GM18511 (cell line): ENCODE measurements at regions not wholly inside any gene's neighbourhood (a gene's known extent, or its start where the extent isn't known, plus 50 kb on each side); places are given as distances from the start of the nearest gene placed in this dataset.
"Not testable (repeated sequence)": the region's sequence is repeated elsewhere in the genome, so short reads cannot be mapped to it uniquely, and the experiment has no call there.

Experiments used
- ATAC-seq: cut with Tn5 transposase; IDR thresholded peaks from one replicate; pipeline ENCODE4 v1.9.1; 2021; ENCODE audit warnings: mild to moderate bottlenecking, moderate library complexity; ENCODE audit not compliant: unreplicated experiment

DNA sequence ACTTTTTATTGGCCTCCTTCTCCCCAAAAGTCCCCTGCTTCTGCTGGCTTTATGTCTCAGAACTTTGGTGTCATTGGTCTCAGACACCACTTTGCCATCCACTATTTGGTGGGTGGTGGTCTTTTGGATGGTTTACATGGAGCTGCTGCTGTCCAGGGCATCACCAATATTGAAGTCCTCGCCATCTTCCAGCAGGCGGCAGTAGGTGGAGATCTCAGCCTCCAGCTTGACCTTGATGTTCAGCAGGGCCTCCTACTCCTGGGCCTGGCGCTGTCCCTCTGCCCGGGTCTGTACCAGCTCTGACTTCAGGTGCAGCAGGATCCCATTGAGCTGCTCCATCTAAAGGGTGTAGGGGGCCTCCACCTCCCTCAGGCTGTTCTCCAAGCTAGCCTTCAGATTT, 148.4 kb upstream of the FOXA2 start:
- no peak for ATAC-seq

DNA sequence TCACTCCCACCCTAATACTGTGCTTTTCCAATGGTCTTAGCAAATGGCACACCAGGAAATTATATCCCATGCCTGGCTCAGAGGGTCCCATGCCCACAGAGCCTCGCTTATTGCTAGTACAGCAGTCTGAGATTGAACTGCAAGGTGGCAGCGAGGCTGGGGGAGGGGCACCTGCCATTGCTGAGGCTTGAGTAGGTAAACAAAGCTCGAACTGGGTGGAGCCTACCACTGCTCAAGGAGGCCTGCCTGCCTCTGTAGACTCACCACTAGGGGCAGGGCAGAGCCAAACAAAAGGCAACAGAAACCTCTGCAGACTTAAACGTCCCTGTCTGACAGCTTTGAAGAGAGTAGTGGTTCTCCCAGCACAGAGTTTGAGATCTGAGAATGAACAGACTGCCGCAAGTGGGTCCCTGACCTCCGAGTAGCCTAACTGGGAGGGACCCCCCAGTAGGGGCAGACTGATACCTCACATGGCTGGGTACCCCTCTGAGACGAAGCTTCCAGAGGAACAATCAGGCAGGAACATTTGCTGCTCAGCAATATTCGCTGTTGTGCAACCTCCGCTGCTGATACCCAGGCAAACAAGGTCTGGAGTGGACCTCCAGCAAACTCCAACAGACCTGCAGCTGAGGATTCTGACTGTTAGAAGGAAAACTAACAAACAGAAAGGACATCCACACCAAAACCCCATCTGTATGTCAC, 150.7 kb upstream of the FOXA2 start:
- ATAC-seq = not testable (repeated sequence)

DNA sequence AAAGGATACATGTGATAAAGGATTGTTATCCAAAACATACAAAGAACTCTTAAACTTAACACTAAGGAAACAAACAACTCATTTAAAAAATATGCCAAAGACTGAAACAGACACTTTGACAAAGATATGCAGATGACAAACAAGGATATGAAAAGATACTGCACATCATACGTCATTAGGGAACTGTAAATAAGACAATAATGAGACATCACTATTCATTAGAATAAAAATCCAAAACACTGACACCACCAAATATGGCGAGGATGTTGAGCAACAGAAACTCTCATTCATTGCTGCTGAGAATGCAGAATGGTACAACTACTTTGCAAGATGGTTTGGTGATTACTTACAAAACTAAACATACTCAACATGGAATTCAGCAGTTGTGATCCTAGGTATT, 156.5 kb upstream of the FOXA2 start:
- ATAC-seq = no peak

DNA sequence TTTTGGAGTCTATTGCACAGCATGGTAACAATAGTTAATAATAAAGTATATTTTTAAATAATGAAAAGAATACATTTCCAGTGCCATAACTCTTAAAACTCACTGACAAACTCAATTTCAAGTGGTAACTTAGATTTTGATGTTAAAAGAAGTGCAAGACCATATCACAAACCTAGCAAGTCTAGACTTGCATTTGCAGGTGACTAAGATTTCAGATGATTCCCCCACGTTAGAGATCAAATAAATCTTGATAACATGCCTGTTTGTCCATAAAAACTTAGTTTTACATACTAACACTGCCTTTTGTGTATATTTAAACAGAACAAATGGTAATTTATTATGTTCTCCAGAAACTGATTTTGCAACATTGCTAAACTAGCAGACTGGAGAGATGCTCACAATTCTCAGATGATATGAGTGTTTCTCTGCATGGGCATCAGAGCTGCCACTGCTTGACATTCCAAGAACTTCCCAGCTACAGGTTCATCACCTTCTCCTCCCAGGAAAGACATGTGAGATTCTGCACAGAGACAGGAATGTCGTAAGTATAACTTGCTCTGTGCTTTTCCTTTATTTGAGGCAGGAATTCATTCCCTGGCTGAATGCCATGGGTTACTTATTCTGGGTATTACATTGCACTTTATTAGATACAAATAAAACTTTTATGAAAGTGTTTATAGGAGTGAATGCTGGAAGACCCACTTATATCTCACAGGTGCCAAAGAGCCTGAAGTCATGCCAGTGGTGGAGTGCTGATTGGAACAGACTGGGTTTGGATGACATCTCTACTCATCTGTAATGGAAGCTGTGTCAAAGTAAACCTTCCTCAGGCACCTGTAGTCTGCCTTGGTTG, 160.2 kb upstream of the FOXA2 start:
- no peak for ATAC-seq

DNA sequence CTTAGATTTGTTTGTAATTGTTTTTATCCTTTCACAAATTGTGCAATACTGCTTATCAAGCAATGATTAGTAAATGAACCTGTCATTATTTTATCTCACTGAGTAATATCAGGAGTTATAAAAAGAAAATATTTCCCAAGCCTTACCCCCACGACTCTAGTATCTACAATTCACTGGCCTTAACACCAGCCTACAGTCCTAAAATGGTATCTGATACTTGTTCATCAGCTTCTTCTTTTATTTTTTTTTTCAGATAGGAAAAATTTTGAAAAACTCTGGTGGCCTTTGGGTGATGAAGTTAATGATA, 160.8 kb upstream of the FOXA2 start:
- ATAC-seq = no peak

DNA sequence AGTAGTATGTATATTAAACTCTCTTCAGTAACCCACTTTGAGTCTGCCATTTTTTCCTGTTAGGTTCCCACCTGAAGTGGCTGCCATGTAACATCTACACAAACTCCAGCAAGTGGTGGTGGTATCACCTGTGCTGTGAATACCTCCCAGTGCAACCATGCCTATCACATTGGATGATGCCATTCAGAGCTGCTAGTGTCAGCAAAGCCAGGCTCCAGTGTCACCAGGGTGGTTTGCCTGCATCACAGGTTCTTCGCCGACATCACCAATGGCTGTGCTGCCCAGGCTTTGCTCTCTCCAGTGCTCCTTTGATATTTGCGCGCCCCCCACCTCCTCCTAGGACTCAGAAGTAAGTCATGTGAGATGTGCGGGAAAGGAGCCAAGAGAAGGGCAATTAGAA, 162.6 kb upstream of the FOXA2 start:
- ATAC-seq = no peak

DNA sequence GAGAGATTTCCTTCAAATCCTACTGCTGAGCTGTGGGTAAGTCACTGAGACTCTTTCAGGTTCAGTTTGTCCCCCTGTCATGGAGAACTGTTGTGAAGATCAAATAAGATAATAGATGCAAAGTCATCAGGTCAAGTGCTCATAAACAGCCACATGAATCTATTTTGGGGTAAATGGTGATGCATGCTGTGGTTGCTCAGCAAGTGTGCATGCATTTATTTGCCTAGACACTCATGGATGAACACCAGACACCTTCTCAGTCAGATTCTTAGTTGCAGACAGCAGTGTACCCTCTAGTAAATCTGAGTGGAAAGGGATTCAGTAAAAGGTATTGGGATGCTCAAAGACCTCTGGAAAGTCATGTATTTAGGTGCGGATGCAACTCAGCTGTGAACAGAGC, 168.0 kb upstream of the FOXA2 start:
- no peak for ATAC-seq

DNA sequence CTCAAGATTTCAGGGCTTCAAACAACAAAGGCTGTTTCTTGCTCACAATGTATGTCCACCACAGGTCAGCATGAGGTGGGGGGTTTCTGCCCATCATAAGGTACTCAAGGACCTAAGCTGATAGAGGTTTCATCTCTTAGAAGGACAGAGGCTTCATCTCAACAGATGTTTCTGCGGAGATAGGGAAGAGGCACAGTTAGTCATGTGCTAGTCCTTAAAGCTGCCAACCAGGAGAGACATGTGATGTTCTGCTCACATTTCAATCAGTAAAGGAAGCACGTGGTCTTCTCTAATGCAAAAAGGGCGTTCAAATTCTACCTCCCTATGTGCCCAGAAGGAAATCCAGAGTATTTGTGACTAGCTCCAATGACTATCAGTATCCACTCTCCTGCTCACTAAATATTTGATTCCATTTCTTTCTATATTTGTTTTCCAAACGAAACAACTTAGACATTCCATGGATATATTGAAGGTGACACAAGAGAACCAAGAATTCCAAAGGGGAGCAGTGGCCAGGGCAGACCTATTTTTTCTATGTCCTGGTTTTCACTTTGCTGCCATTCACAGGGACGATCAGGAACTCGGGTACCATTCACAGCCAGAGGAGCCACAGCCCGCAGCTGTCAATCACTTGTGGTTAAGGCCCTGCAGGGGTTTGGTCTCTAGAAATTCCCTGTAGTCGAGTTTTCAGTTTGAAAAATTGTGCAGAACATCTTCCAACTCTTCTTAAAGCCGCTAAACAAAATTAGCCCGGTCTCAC, 173.2 kb upstream of the FOXA2 start:
- no peak for ATAC-seq

DNA sequence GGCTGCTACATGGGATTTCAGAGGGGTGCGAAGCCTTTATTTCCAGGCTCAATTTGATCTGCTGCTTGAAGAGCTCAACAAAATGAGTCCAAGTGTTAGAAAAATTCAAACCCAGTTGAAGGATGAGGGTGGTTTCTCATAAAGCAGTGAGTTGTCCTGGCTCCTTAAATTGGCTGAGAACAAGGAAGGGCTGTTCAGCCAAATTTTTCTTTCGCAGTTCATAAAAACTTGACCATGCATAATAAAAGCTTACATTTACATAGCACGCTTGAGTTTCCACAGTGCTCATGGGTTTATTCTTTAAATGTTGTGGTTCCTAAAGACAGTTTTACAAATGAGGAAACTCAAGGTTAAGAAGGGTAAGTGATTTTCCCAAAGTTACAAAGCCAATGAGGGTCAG, 174.4 kb upstream of the FOXA2 start:
- ATAC-seq = no peak

DNA sequence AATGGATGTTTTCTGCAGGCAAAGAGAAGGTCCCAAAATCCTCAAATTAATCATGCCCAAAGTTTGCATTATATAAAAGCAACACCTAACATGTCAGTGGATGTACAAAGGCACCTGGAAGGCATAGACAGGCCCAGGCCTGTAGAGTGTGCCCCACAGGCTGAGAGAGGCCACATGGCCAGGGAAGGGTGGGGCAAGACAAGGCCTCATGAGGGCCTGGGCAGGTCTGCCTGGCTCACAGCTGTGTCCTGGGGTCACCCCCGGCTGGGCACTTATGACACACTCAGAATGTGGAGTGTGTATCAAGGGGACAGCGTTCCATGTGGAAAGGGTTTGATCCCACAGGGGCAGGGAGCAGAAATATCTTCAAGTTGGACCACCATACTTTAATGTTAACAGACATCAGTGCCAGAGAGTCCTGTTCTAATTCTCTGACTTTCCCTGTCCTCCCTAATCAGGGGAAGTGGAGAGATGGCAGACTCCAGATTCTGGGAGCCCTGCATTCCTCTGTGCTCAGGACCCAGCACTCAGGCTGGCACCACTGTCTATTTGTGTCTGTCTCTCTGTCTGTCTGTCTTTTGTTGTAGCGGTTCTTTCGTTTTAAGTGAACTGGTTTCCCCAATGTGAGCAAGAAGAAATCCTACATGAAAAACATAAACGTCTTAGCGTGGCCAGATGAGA, 178.3 kb upstream of the FOXA2 start:
- no peak for ATAC-seq

DNA sequence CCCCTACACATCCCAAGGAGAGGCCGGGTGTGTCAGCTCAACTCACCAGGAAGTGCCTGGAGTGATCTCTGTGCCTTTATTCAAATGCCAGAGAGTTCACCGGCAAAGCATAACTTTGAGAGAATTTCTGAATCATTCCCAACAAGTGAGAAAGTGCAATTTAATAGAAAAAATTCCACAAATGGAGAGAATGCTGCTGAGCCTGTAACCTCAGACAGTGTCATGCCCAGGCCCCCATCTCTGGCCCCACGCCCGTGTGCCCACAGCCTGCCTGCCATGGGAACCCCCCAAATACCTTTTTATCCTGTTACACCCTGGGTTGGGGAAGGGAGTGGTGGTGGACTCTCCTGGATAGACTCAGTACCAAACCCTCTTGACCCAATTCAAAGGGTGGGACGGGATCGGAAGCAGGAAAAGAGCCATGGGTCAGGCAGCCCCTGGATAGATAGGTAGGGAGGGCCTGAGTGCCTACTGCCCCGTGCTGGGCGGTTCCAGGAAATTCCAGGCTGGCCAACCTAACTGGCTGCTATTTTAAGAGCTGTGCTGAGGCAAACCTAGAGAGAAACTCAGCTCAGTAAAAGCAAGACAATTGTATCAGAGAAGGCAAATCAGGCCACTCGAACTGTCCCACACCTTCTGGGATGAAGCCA, 179.0 kb upstream of the FOXA2 start:
- no peak for ATAC-seq

DNA sequence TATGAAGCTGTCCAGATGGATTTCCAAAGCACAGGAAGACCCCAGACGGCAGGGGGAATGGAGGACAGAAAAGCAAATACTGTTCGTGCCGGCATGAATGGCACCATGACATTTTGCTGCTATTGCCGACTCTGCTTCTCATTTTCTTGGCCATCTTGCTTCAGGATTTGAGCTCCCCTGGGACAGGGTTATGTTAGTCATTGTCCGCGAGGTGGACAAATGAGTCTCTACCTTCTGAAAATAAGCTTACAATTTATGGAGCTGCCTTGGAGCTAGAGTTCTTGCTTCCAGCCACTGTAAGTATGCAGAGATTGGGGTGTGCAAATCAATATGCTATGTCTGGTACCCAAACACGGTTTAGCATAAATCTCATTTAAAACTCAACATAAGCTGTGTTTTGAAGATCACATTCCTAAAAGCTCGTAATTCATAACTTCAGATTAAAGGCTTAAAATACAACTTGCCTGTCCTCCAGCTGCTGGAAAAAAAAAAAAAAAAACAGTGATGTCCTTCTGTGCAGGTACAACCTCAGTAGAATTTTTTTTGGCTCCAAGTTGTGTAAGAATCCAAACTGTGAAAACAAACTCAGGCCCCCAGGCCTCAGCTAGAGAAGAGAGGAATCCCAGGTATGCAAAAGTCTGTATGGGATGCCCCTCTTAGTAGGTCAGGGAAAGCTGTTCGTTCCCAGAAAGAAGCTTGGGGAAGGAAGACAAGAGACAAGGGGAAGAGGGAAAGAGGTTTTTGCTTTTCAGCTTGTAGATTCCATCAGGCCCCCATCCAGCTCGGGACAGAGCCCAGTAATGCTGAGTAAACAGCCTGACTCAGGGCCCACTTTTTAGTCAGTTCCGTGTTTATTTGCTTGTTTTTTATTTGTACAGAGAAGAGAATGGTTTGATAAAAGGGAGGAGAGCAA, 184.2 kb upstream of the FOXA2 start:
- no peak for ATAC-seq

DNA sequence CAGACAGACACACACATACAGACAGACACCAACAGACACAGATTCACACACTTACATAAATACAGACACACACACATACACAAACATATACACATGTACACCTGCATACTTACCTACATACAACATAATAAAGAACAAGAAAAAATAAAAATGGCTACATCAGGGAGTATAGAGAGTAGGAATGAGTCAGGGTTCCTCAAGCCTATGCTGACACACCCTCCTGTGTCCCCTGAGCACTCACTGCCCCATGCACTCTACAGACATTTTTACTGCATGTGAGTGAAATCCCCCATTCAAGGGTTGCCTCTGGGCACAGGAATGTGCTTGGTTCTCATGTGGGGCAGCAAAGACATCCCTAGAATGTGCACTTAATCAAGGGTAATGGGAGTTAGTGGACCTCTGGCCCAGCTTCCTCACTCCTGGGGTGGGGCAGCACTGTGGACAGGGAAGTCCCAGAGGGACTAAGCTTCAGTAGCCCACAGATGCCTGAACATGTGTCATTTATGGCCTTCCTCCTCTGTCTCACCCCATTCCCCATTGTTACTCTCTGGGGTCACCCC, 185.9 kb upstream of the FOXA2 start:
- no peak for ATAC-seq

DNA sequence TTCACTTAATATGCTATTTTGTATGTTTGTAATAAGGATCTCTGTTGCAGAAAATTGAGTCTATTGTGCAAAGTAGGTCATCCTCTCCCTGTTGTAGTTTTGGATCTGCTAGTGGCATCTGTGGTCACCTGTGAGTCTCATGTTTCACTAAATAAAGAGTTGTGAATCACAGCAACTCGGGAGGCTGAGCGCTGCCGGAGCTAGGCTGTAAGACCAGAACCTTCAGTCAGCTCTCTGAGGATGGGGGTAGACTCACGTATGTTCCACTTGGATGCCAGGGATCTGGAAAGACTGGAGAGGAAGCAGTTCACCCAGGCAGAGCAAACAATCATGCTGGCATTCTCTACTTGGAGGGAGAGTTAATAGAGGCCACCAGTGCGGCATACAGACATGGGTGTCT, 187.3 kb upstream of the FOXA2 start:
- ATAC-seq = no peak

DNA sequence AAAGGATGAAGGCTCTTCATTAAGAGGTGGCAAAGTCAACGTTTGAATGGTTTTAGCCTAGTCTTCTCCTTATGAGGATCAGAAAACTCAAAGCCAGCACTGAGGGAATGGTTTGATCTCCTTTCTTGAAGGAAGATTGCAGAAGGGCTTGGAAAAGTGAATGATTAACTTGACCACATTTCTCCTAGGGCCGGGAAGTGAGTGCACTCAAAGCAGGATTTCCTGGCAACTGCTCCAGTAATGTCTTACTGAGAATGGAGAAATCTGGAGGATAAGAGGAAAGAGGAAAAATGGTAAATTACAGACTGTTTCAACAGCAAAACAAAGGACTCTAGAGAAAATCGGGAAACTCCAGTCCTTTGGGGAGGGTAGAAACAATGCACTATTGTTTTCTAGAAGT, 189.0 kb upstream of the FOXA2 start:
- ATAC-seq = no peak

DNA sequence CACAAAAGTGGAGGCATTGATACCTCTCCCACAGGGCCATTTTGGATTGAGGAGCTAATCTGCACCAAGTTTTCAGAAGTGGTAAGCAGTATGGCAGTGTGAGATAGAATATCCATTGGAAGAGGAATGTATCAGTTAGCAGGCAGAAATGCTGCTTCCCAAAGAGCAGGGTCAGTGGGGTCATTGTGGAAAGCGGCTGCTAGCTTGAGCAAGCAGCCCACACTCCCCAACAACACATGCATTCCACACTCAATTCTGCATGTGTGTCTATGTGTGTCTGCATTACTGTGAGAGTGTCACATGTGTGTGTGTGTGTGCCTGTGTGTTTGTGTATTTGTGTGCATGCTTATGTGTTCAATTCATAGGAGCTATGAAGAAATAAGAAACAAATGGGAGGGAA, 190.9 kb upstream of the FOXA2 start:
- ATAC-seq = no peak

DNA sequence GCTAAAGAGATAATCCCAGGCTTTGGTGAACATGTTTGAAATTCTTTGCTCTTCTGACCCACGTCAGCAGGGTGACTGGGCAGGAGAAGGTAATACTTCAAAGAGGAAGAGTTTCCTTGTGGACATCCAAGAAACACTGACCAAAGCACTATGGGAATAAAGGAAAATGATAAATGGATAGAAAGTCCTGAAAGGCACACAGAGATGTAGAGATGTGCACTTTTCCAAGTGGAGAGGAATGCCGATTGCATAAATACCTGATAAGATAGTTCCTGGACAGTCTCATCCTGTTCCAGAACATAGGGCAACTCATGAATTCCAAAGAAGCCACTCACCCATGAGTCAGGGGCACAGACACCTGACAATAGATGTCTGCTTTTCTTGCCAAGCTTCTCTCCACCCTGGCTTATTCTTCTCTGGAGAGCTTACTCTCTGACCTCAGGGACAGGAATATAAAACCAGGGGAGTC, 191.3 kb upstream of the FOXA2 start:
- no peak for ATAC-seq

DNA sequence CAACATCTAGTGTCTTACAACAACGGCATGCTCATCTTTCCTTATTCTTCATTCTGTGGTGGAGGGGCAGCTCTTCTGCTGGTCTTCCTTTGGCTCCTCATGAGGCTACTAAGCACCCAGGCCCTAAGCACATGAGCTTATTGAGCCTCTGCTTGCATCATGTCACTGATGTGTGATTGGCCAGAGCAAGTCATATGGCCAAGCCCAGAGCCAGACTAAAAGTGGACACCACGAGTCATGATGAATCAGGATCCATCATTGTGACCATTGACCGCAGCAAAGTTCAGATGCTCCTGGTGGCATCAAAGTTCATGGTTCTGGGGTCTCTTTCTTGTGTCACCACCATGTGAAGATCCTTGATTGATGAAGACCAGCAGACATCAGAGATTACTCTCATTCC, 192.0 kb upstream of the FOXA2 start:
- ATAC-seq = no peak

DNA sequence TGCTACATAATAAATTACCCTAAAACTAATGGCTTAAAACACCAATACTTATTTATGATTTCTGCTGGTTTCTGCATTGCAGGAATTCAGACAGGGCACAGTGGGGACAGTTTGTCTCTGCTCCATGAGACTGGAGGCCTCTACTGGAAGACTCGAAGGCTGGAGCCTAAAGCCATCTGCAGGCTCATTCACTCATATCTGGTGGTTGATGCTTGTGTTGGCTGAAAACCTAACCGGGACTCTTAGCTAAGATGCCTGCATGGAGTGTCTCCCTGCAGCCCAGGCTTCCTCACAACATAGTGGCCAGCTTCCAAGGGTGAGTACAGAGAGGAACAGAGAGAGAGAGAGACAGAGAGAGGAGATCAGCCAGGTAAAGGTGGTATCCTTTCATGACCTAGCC, 195.5 kb upstream of the FOXA2 start:
- no peak for ATAC-seq
